K562 (cell line): ENCODE measurements at regions not wholly inside any gene's neighbourhood (a gene's known extent, or its start where the extent isn't known, plus 50 kb on each side); places are given as distances from the start of the nearest gene placed in this dataset.
"Not testable (repeated sequence)": the region's sequence is repeated elsewhere in the genome, so short reads cannot be mapped to it uniquely, and the experiment has no call there.

Source experiments
- CBFB ChIP-seq: sonication (generic); formaldehyde crosslinking; IDR thresholded peaks from 2 replicates; pipeline ENCODE4 v1.4.0; 2020; ENCODE audit warnings: mild to moderate bottlenecking, missing genetic modification reagents
- CC2D1A ChIP-seq: fragments of 450-650 bp; IDR thresholded peaks from 2 replicates; pipeline ENCODE4 v1.6.1; 2017; ENCODE audit warnings: mild to moderate bottlenecking
- CEBPG ChIP-seq, 3 experiments: fragments of 200-800 bp in 1 of 3; sonication (Bioruptor generic) in 1 of 3; sonication (generic) in 1 of 3; formaldehyde crosslinking in 1 of 3; IDR thresholded peaks in 2 of 3; conservative IDR thresholded peaks in 1 of 3; 2 replicates each; pipeline versions ENCODE4 v1.6.1 to v1.8.0; 2016 to 2022; ENCODE audit warnings: missing compliant biosample characterization in 2 of 3, missing genetic modification characterization in 2 of 3, mild to moderate bottlenecking in 1 of 3, missing genetic modification reagents in 1 of 3
- EP400 ChIP-seq: fragments of 450-650 bp; IDR thresholded peaks from 2 replicates; pipeline ENCODE4 v1.6.1; 2017; ENCODE audit warnings: antibody characterized with exemption, mild to moderate bottlenecking, moderate library complexity
- MAZ ChIP-seq, 2 experiments: fragments of 450-650 bp in 1 of 2; sonication (generic) in 1 of 2; formaldehyde crosslinking; IDR thresholded peaks in 1 of 2; conservative IDR thresholded peaks in 1 of 2; 2 replicates each; pipeline versions ENCODE4 v1.4.0 to v1.5.0; 2020; ENCODE audit warnings: mild to moderate bottlenecking in 1 of 2, missing genetic modification reagents in 1 of 2
- RAD21 ChIP-seq, 2 experiments: fragments of 250-450 bp in 1 of 2; fragments of 450-650 bp in 1 of 2; sonication (Bioruptor Pico) in 1 of 2; formaldehyde crosslinking in 1 of 2; IDR thresholded peaks in 1 of 2; conservative IDR thresholded peaks in 1 of 2; 2 replicates each; pipeline versions ENCODE4 v1.4.0 to v1.8.0; 2020 to 2022; ENCODE audit warnings: mild to moderate bottlenecking in 2 of 2, moderate library complexity in 1 of 2
- REST ChIP-seq, 2 experiments: fragments of 450-650 bp; formaldehyde crosslinking in 1 of 2; IDR thresholded peaks; 2 replicates each; pipeline versions ENCODE4 v1.4.0 to v1.6.1; 2014 to 2020; ENCODE audit warnings: mild to moderate bottlenecking in 2 of 2, borderline replicate concordance in 1 of 2, low read depth in 1 of 2
- SMC3 ChIP-seq: conservative IDR thresholded peaks from 2 replicates; pipeline ENCODE4 v1.6.1; 2011; ENCODE audit warnings: low read depth, low read length, improper control_type of control experiment; ENCODE audit not compliant: insufficient read depth
- TEAD1 ChIP-seq, 2 experiments: fragments of 450-650 bp in 1 of 2; sonication (generic) in 1 of 2; formaldehyde crosslinking; IDR thresholded peaks; 2 replicates each; pipeline versions ENCODE4 v1.4.0 to v1.8.0; 2020 to 2022; ENCODE audit warnings: mild to moderate bottlenecking in 2 of 2, missing genetic modification reagents in 1 of 2
- TOE1 ChIP-seq, 2 experiments: fragments of 450-650 bp in 1 of 2; sonication (generic) in 1 of 2; formaldehyde crosslinking in 1 of 2; IDR thresholded peaks; 2 replicates each; pipeline versions ENCODE4 v1.7.1 to v1.8.0; 2016 to 2022; ENCODE audit warnings: borderline replicate concordance in 2 of 2, mild to moderate bottlenecking in 2 of 2, antibody characterized with exemption in 1 of 2, inconsistent platforms in 1 of 2, low read depth in 1 of 2, missing genetic modification reagents in 1 of 2, moderate library complexity in 1 of 2
- YY1 ChIP-seq, 3 experiments: IDR thresholded peaks; 2 replicates each; pipeline ENCODE4 v1.6.1; 2011; ENCODE audit warnings: low read length in 2 of 3, mild to moderate bottlenecking in 2 of 3, moderate library complexity in 2 of 3, borderline replicate concordance in 1 of 3, control low read depth in 1 of 3, low read depth in 1 of 3; ENCODE audit not compliant: insufficient read depth in 3 of 3, insufficient replicate concordance in 2 of 3, control insufficient read depth in 1 of 3, insufficient read length in 1 of 3; ENCODE audit errors: extremely low read depth in 1 of 3
- ZNF766 ChIP-seq: fragments of 200-800 bp; sonication (Bioruptor generic); conservative IDR thresholded peaks from 2 replicates; pipeline ENCODE4 v1.6.1; 2016; ENCODE audit warnings: missing genetic modification characterization, missing compliant biosample characterization
- TF ChIP-seq, protein P1 (sequence below): fragments of 450-650 bp; formaldehyde crosslinking; IDR thresholded peaks from 2 replicates; pipeline ENCODE4 v1.4.0; 2020; ENCODE audit warnings: mild to moderate bottlenecking, moderate library complexity

DNA sequence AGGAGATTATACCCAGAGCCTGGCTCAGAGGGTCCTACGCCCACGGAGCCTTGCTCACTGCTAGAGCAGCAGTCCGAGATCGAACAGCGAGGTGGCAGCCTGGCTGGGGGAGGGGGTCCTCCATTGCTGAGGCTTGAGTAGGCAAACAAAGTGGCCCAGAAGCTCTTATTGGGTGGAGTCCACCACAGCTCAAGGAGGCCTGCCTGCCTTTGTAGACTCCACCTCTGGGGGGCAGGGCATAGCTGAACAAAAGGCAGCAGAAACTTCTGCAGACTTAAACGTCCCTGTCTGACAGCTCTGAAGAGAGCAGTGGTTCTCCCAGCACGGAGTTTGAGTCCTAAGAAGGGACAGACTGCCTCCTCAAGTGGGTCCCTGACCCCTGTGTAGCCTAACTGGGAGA is 75.0 kb downstream of the TRIM27 start (continued):
- TF ChIP-seq SMC3, result peak; percentile 52; the same call in 1 of the 2 replicates
- TF ChIP-seq, protein P1, sequence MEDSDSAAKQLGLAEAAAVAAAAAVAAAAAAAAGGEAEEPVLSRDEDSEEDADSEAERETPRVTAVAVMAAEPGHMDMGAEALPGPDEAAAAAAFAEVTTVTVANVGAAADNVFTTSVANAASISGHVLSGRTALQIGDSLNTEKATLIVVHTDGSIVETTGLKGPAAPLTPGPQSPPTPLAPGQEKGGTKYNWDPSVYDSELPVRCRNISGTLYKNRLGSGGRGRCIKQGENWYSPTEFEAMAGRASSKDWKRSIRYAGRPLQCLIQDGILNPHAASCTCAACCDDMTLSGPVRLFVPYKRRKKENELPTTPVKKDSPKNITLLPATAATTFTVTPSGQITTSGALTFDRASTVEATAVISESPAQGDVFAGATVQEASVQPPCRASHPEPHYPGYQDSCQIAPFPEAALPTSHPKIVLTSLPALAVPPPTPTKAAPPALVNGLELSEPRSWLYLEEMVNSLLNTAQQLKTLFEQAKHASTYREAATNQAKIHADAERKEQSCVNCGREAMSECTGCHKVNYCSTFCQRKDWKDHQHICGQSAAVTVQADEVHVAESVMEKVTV (CRISPR knock-in tag), result peak; percentile 46; the same call in 1 of the 2 replicates
- peak in 2 of 3 experiments; percentile 16 to 46 for TF ChIP-seq YY1 (IDR thresholded peaks at IDR 0.05; ENCODE audit: borderline replicate concordance in 1 of 3, control insufficient read depth in 1 of 3, extremely low read depth in 1 of 3, insufficient read depth in 3 of 3, insufficient read length in 1 of 3, insufficient replicate concordance in 2 of 3, low read depth in 1 of 3, low read length in 2 of 3)
- TF ChIP-seq MAZ (CRISPR knock-in tag; conservative IDR thresholded peaks at IDR 0.05 in 1 of 2, IDR thresholded peaks at IDR 0.05 in 1 of 2), result peak; percentile 30 to 37; a peak in 2 of 4 replicates
- TF ChIP-seq ZNF766 (CRISPR knock-in tag), result 0 out of 2 replicates have a peak, but pooled peaks have one; percentile 22
- 0 out of 2 replicates have a peak, but pooled peaks have one; percentile 11 for TF ChIP-seq TOE1 (IDR thresholded peaks at IDR 0.05; ENCODE audit: borderline replicate concordance)
- not testable (repeated sequence) for TF ChIP-seq TOE1 (CRISPR knock-in tag; IDR thresholded peaks at IDR 0.05; ENCODE audit: borderline replicate concordance, low read depth); CEBPG (tag; conservative IDR thresholded peaks at IDR 0.05 in 1 of 2, IDR thresholded peaks at IDR 0.05 in 1 of 2); REST (CRISPR knock-in tag; IDR thresholded peaks at IDR 0.05; ENCODE audit: low read depth)
- 0 out of 2 replicates have a peak, but pooled peaks have one; percentile 16 for TF ChIP-seq CBFB (CRISPR knock-in tag)
- 0 out of 4 replicates have a peak, but pooled peaks of 1 of the 2 experiments have one; percentile 28 for TF ChIP-seq TEAD1 (CRISPR knock-in tag; IDR thresholded peaks at IDR 0.05)
- TF ChIP-seq CC2D1A, result 0 out of 2 replicates have a peak, but pooled peaks have one; percentile 38
- 0 out of 2 replicates have a peak, but pooled peaks have one; percentile 32 for TF ChIP-seq EP400
- 0 out of 2 replicates have a peak, but pooled peaks have one; percentile 2 for TF ChIP-seq CEBPG (CRISPR knock-in tag; IDR thresholded peaks at IDR 0.05)
- TF ChIP-seq RAD21 (CRISPR knock-in tag; conservative IDR thresholded peaks at IDR 0.05 in 1 of 2, IDR thresholded peaks at IDR 0.05 in 1 of 2), result peak; percentile 80 to 93
- TF ChIP-seq REST (IDR thresholded peaks at IDR 0.05; ENCODE audit: borderline replicate concordance), result peak; percentile 87; the same call in 1 of the 2 replicates
